ENCODE measurements at regions not wholly inside any gene's neighbourhood (a gene's known extent, or its start where the extent isn't known, plus 50 kb on each side); places are given as distances from the start of the nearest gene placed in this dataset.

- DNase-seq (no peak), ATAC-seq (no peak)
- Histone ChIP-seq H3K4me3 (no peak overlapping the region), H3K27me3 (ENCODE audit: insufficient read depth in 3 of 3, low read length in 2 of 3) (no peaks in the 10 kb centered on the region), H3K36me3 (ENCODE audit: insufficient read depth in 1 of 2, low read depth in 1 of 2) (no peaks in the 10 kb centered on the region), H3K27ac (no peak overlapping the region), H3K4me1 (no peaks in the 10 kb centered on the region), H3K9me3 (peaks cover 10% of the 10 kb centered on the region)
- intact Hi-C loops (cut with DNase I): no loop called here
- WGBS, 3 donors: 78 to 83% (median 81%) methylated on average over 6 of the region's 6 CpGs
- TF ChIP-seq CTCF (IDR thresholded peaks at IDR 0.05): no peak
Observed at GRCh38 chr7:96861-97260, 95.5 kb upstream of the FAM20C start.

- DNase-seq (no peak), ATAC-seq (no peak)
- Histone ChIP-seq H3K27me3 (ENCODE audit: insufficient read depth in 3 of 3, low read length in 2 of 3) (no peaks in the 10 kb centered on the region), H3K9me3 (peaks cover 10% of the 10 kb centered on the region), H3K4me3 (no peak overlapping the region), H3K27ac (no peak overlapping the region), H3K4me1 (no peaks in the 10 kb centered on the region), H3K36me3 (ENCODE audit: insufficient read depth in 1 of 2, low read depth in 1 of 2) (no peaks in the 10 kb centered on the region)
- 61 to 84% (median 62%) methylated on average over 3 of the region's 3 CpGs for WGBS, 3 donors
- intact Hi-C loops (cut with DNase I): no loop called here
- TF ChIP-seq CTCF (IDR thresholded peaks at IDR 0.05): no peak
Observed at GRCh38 chr7:97310-97841, 95.0 kb upstream of the FAM20C start.

- Histone ChIP-seq H3K4me3 (no peak overlapping the region), H3K4me1 (no peaks in the 10 kb centered on the region), H3K27me3 (ENCODE audit: insufficient read depth in 3 of 3, low read length in 2 of 3) (no peaks in the 10 kb centered on the region), H3K36me3 (ENCODE audit: insufficient read depth in 1 of 2, low read depth in 1 of 2) (no peaks in the 10 kb centered on the region), H3K27ac (no peak overlapping the region), H3K9me3 (peaks cover 10% of the 10 kb centered on the region)
- intact Hi-C loops (cut with DNase I): no loop called here
- 75 to 82% (median 78%) methylated on average over 10 of the region's 10 CpGs for WGBS, 3 donors
- DNase-seq: no peak
- no peak for ATAC-seq
- no peak for TF ChIP-seq CTCF (IDR thresholded peaks at IDR 0.05)
Observed at GRCh38 chr7:101146-102046, 91.0 kb upstream of the FAM20C start.

- H3K4me3 ChIP-seq: no peak overlapping the region
Observed at GRCh38 chr7:102047-102711, 90.2 kb upstream of the FAM20C start.

More at GRCh38 chr7:102047-102711, 90.2 kb upstream of the FAM20C start:
- Histone ChIP-seq H3K27ac (no peak overlapping the region), H3K36me3 (ENCODE audit: insufficient read depth in 1 of 2, low read depth in 1 of 2) (no peaks in the 10 kb centered on the region), H3K4me1 (no peaks in the 10 kb centered on the region), H3K9me3 (peaks cover 10% of the 10 kb centered on the region), H3K27me3 (ENCODE audit: insufficient read depth in 3 of 3, low read length in 2 of 3) (no peaks in the 10 kb centered on the region)
- TF ChIP-seq CTCF (IDR thresholded peaks at IDR 0.05): no peak
- 79 to 87% (median 79%) methylated on average over 12 to 13 of the region's 13 CpGs for WGBS, 3 donors
- DNase-seq (no peak), ATAC-seq (no peak)
- intact Hi-C loops (cut with DNase I): no loop called here
